GM19043 (cell line): ENCODE measurements at regions not wholly inside any gene's neighbourhood (a gene's known extent, or its start where the extent isn't known, plus 50 kb on each side); places are given as distances from the start of the nearest gene placed in this dataset.

Experiments
- ATAC-seq: cut with Tn5 transposase; IDR thresholded peaks from one replicate; pipeline ENCODE4 v1.9.1; 2021; ENCODE audit warnings: low read depth; ENCODE audit not compliant: unreplicated experiment

DNA sequence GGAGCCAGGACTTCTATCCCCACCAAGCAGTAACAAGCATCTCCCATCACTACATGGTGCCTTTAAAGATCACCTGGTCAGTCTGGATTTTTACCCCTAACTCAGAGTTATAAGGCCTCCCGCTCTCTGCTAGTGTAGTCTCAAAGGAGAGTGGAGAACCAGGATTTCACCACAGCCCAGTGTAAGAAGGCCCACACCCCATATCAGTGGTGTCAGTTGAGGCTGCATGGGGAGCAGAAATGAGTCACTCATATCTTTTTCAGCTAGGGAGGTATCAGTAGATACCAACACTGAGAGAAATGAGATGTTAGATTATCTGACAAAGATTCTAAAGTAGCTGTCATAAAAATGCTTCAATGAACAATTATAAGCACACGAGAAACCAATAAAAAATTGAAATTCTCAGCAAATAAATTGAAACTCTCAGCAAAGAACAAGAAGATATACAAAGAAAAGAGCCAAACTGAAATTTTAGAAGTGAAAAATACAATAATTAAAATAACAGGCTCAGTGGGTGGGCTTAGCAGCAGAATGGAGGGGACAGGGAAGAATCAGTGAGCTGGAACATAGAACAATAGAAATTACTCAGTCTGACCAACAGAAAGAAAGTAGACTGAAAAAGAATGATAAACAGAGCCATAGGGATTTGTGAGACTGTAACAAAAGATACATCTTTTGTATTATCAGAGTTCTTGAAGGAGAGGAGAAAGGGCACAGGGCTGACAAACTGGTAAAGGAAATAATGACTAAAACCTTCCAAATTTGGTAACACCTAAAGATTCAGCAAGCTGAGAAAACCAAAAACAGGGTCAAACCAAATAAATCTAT lies 257.7 kb downstream of the ANAPC1 start:
- no peak for ATAC-seq

- ATAC-seq, result no peak
These were observed 257.2 kb downstream of the ANAPC1 start for GRCh38 chr2:111626865-111627163.

DNA sequence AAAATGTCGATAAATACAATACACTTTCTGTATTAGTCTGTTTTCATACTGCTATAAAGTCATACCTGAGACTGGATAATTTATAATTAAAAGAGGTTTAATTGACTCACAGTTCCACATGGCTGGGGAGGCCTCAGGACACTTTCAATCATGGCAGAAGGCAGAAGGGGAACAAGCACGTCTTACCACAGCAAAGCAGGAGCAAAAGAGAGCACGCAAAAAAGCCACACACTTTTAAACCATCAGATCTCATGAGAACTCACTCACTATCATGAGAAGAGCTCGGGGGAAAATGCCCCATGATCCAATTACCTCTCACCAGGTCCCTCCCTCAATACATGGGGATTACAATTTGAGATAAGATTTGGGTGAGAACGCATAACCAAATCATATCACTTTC lies 256.7 kb downstream of the ANAPC1 start:
- no peak for ATAC-seq

DNA sequence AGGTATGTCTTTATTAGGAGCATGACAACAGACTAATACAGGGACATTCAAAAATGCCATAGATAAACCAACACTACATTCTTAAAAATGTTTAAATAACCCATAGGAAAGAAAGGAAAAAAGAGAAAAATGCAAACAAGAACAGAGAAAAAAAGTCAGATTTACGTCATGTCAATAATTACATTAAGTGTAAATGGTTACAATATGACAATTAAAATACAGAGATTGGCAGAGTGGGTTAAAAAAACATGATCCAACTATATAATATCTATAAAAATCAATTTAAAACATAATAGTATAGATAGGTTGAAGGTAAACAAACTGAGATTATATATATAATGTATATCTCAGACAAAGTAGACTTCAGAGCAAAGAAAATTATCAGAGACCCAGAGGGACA lies 255.8 kb downstream of the ANAPC1 start:
- ATAC-seq, result no peak

GRCh38 chr2:111629983-111630382 lies 254.0 kb downstream of the ANAPC1 start:
- no peak for ATAC-seq

DNA sequence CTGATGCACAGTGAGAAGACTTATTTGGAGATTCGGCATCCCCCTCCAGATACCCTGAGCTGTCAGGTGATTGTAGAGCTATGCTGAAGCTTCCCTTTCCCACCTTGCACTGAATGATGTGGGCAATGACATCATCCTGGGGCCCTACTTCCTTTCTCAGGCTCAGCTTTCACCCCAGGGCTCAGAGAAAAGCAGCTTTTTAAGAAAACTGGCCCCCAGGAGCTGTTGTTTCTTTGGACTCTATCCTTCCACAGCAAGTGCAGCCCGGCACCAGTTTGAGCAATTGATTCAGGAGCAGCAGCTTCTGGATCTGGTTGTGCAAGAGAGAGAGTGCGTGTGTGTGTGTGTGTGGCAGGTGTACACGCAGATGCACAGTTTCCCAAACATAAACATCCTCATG lies 251.3 kb downstream of the ANAPC1 start:
- ATAC-seq, result no peak

GRCh38 chr2:111633189-111633588 lies 250.8 kb downstream of the ANAPC1 start:
- no peak for ATAC-seq

DNA sequence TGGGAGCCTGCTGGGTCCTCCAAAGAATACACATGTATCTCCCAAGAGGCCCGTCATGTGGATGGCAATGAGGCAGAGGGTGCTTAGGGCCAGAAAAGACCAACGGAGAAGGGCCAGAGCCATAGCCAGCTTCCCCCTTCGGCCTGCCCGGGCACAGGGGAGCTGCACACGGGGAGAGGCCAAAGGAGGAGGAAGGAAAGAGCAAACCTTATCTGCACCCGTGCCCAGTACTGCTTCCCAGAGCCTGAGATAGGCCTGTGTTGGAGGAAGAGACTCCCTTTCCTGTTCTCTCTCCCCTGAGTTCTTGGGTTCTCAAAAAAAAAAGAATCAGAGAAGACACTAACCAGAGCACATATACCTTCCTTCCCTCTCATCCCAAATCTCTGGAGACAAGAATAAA lies 250.3 kb downstream of the ANAPC1 start:
- no peak for ATAC-seq

DNA sequence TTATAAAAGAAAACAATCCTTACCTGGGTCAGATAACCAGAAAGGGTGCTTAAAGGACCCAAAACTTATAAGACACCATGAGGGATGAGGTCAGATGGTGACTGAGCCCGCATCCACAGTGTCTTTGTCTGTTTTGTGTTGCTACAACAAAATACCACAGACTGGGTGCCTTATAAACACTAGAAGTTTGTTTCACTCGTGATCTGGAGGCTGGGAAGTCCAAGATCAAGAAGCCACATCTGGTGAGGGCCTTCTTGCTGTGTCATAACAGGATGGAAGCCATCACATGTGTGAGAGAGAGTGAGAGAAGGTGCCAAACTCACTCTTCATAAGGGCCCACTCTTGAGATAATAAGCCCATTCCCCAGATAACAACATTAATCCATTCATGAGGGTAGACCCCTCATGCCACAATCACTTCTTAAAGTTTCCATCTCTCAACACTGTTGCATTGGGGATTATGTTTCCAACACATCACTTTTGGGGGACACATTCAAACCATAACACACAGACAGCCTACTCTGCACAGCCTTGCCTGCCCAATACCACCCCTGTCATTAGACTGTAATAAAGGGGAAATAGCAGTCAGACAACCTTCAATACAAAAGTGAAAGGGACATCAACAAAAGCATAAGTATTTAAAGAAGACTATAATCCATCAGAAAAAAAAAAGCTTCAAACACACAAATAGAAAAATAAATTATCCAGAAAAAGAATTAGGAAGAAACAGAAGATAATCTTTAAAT lies 249.8 kb downstream of the ANAPC1 start:
- no peak for ATAC-seq

- ATAC-seq, result no peak
These were observed 248.9 kb downstream of the ANAPC1 start for GRCh38 chr2:111634995-111635538.

- ATAC-seq, result no peak
These were observed 247.1 kb downstream of the ANAPC1 start for GRCh38 chr2:111636905-111637304.

DNA sequence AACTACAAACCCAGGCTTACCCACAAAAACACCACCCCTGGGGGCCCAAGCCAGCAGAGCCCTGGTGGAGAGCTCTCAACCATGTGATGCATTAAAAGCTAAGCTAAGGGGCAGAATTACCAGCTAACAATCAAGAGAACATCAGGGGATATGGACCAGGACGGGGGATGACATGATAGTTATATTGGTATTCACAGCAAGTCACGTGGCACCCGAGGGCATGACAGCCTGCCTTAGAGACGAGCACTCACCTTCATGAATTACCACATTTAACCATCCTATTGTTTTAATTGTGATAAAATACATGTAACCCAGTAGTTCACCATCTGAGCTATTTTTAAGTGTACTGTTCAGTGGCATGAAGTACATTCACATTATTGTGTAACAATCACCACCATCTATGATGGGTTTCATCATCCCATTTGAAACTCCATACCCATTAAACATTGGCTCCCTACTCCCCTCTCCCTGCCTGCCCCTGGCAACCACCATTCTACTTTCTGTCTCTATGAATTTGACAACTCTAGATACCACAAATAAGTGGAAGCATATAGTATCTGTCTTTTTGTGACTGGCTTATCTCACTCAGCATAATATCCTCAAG lies 245.6 kb downstream of the ANAPC1 start:
- no peak for ATAC-seq

DNA sequence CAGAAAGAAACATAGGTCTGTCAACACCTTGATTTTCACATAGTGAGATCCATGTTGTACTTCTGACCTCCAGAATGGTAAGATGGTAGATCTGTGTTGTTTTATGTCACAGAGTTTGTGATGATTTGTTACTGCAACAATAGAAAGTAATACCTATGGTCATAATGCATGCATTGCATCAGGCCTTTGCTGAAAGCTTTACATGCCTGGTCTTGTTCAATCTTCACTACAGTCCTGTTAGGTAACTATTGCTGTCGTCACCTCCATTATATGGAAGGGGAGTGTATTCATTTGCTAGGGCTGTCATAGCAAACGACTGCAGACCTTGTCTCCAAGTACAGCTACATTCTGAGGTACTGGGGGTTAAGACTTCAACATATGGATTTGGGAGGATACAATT lies 243.5 kb downstream of the ANAPC1 start:
- no peak for ATAC-seq

GRCh38 chr2:111642586-111643327 lies 241.2 kb downstream of the ANAPC1 start:
- ATAC-seq, result no peak

DNA sequence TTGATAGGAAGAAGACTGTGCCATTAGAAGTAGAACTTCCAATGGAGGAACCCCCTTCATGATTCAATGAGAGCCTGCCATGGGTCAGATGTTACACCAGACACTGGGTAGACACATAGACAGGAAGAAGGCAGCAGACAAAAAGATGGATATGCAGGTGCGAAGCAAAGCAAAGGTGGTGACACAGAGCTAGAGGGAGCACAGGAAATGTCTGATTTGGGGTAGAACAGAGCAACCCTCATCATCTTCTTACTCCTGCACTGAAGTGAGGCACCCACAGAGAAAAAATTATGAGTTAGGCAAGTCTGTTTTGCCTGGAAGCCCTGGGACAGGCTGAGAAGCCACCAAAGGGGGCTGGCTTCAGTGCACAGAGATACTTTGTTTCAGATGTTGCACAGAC lies 240.2 kb downstream of the ANAPC1 start:
- ATAC-seq, result no peak

DNA sequence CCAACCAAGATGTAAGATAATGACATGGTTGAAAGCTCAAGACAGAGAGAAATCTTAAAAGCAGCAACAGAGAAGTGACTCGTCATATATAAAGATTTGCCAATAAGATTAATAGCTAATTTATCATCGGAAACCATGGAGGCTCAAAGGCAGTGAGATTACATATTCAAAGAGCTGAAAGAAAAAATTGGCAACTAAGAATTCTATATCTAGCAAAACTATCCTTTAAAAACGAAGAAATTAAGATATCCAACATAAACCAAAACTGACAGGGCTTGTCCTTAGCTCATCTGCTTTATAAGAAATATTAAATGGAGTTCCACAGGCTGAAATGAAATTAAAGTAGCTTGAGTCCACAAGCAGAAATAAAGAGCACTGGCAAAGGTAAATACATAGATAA lies 236.6 kb downstream of the ANAPC1 start:
- no peak for ATAC-seq

DNA sequence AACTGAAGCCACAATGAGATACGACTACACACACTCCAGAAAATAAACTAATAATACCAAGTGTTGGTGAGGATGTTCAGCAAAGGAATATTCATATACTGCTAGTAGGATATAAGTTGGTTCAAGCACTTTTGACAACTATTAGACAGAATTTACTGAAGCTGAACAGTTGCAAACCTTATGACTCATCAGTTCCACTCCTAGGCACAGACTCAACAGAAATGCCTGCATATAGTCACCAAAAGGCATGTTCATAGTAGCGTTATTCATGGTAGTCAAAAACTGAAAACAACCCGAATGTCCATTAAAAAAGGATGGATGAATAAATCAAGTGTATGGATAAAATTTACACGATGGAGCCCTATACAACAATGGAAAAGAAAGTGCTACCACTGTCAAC lies 232.0 kb downstream of the ANAPC1 start:
- ATAC-seq, result no peak

DNA sequence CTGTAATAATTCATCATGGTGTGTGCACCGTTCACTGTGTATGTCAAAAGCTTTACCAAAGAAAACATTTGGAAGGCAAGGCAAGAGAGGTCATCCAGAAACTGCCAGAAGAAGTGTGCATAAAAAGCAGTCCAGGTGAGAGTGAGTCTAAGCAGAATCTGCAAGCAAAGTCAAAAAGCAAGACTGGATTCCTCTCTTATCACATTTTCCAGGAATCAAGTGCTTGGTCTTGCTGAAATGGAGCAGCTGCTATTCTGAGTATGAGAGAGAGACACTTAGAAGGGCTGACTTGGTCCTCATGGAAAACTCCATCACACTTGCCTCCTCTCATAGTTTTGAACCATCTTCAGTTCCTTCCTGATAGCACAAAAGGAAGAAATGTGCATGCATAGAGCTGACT lies 231.3 kb downstream of the ANAPC1 start:
- ATAC-seq, result no peak

GRCh38 chr2:111653103-111653624 lies 230.8 kb downstream of the ANAPC1 start:
- no peak for ATAC-seq

GRCh38 chr2:111653913-111654312 lies 230.1 kb downstream of the ANAPC1 start:
- ATAC-seq, result no peak

DNA sequence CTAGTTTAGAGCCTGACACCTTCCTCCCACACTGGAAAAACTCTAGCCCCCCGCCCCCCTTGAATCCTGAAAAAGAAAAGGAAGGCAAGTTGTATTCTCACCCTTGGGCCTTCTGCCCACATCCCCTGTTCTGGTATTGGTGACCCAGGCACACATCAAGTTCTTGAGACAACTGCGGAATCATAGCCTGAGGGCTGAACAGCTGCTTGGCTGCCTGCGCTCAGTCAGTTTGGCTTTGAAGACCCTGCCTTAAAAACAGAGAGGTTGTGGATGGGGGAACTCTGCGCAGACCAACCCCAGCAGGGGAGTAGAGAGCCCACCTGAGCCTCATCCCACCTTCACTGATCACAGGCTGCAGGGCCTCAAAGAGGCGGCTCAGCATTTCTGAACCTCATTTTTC lies 229.2 kb downstream of the ANAPC1 start:
- ATAC-seq, result no peak
